GM12878 (cell line): ENCODE measurements at regions not wholly inside any gene's neighbourhood (a gene's known extent, or its start where the extent isn't known, plus 50 kb on each side); places are given as distances from the start of the nearest gene placed in this dataset.

Experiments used
- ATAC-seq: fragments of 200-7000 bp; cut with Tn5 transposase; 3 replicates; pipeline ENCODE4 v1.9.1; 2020; ENCODE audit warnings: mild to moderate bottlenecking, moderate library complexity
- BruUV-seq: library from RNA; stranded (reverse); fragments of 400-500 nt; replicated peaks from 2 replicates; lab custom pipeline; 2021; lab: Mats Ljungman, UMichigan
- CTCF ChIA-PET: fragments of 300-600 bp; sonication (Branson Sonifier 250); formaldehyde crosslinking; extraction: SDS; loops from one replicate; lab custom pipeline; 2021; ENCODE audit warnings: inconsistent platforms; lab: Yijun Ruan, JAX
- POLR2A ChIA-PET: fragments of 350-600 bp; formaldehyde crosslinking; extraction: SDS; loops from one replicate; lab custom pipeline; 2021; ENCODE audit warnings: inconsistent platforms; lab: Charles Lee
- RAD21 ChIA-PET: fragments of 300-600 bp; sonication (Branson Sonifier 250); formaldehyde crosslinking; loops from one replicate; lab custom pipeline; 2023; ENCODE audit warnings: antibody characterized with exemption; ENCODE audit not compliant: unreplicated experiment; lab: Charles Lee
- SMC1A ChIA-PET: fragments of 300-600 bp; sonication (Branson Sonifier 250); formaldehyde crosslinking; loops from one replicate; lab custom pipeline; 2023; ENCODE audit not compliant: unreplicated experiment, uncharacterized antibody; lab: Charles Lee
- DNase-seq: peaks from one replicate; pipeline ENCODE4 v3.0.0-alpha.2; 2011; ENCODE audit warnings: low read depth, low spot score
- FAIRE-seq: peaks from 3 replicates; lab custom pipeline; 2011; peaks lifted over from hg19 to GRCh38; lab: Jason Lieb, UNC
- H2AFZ ChIP-seq: 2 replicates; pipeline ENCODE4 v1.6.0; 2011; ENCODE audit warnings: low read depth, low read length, control low read depth; ENCODE audit not compliant: control insufficient read depth
- H3K27ac ChIP-seq: 2 replicates; pipeline ENCODE4 v1.5.1; 2011; ENCODE audit warnings: control low read depth; ENCODE audit not compliant: control insufficient read depth, insufficient read depth
- H3K27me3 ChIP-seq, 2 experiments: replicated peaks in 1 of 2; 2 replicates each; pipeline versions ENCODE4 v1.6.0 to v1.6.1; 2011; ENCODE audit warnings: low read length in 1 of 2; ENCODE audit not compliant: control insufficient read depth in 2 of 2, insufficient read depth in 2 of 2
- H3K36me3 ChIP-seq, 2 experiments: 2 replicates each; pipeline ENCODE4 v1.5.1; 2011; ENCODE audit warnings: low read length in 1 of 2; ENCODE audit not compliant: control insufficient read depth in 2 of 2, insufficient read depth in 2 of 2
- H3K4me1 ChIP-seq: 2 replicates; pipeline ENCODE4 v1.6.1; 2011; ENCODE audit warnings: mild to moderate bottlenecking, low read length, moderate library complexity, mixed read lengths; ENCODE audit not compliant: control insufficient read depth, insufficient read depth
- H3K4me2 ChIP-seq: 2 replicates; pipeline ENCODE4 v1.6.0; 2011; ENCODE audit warnings: control low read depth; ENCODE audit not compliant: control insufficient read depth, insufficient read depth
- H3K4me3 ChIP-seq: fragments of 200-600 bp; sonication (generic); 2 replicates; pipeline ENCODE4 v1.5.1; 2016
- H3K79me2 ChIP-seq: 2 replicates; pipeline ENCODE4 v1.6.0; 2011; ENCODE audit warnings: low read length; ENCODE audit not compliant: control insufficient read depth, insufficient read depth
- H3K9ac ChIP-seq: 2 replicates; pipeline ENCODE4 v1.8.0; 2011; ENCODE audit warnings: low read length, control low read depth, mixed read lengths; ENCODE audit not compliant: control insufficient read depth, insufficient read depth
- H3K9me3 ChIP-seq: replicated peaks from 3 replicates; pipeline ENCODE4 v1.5.1; 2011; ENCODE audit warnings: mild to moderate bottlenecking, low read length; ENCODE audit not compliant: control insufficient read depth, insufficient read depth
- H4K20me1 ChIP-seq: 2 replicates; pipeline ENCODE4 v1.6.0; 2011; ENCODE audit not compliant: control insufficient read depth, insufficient read depth
- CBX3 ChIP-seq: fragments of 200-600 bp; sonication (generic); IDR thresholded peaks from 2 replicates; pipeline ENCODE4 v1.6.1; 2016; ENCODE audit warnings: low read depth, borderline replicate concordance
- KLF5 ChIP-seq: fragments of 450-650 bp; IDR thresholded peaks from 2 replicates; pipeline ENCODE4 v1.6.1; 2014; ENCODE audit warnings: mild to moderate bottlenecking; ENCODE audit not compliant: partially characterized antibody
- POU2F2 ChIP-seq: IDR thresholded peaks from 3 replicates; pipeline ENCODE4 v1.6.1; 2011; ENCODE audit warnings: low read depth, mild to moderate bottlenecking, low read length, borderline replicate concordance
- WGBS: methylation state at CpG from one replicate; pipeline ENCODE4 v1.1.6; 2016; ENCODE audit warnings: low lambda C conversion rate; ENCODE audit not compliant: insufficient replicate concordance, insufficient coverage; ENCODE audit errors: missing lambda C conversion rate; 5-methylcytosine and 5-hydroxymethylcytosine counted together
- in situ Hi-C: fragments of 300-500 bp; cut with MboI; formaldehyde crosslinking; loops from 9 replicates; pipeline ENCODE4 v1.14.3; 2018; ENCODE audit warnings: mixed read lengths
- intact Hi-C: fragments of 100-400 bp; cut with micrococcal nuclease; formaldehyde crosslinking; loops from one replicate; pipeline ENCODE4 v1.14.2; 2022; ENCODE audit not compliant: unreplicated experiment
- TF ChIP-seq, protein P1 (sequence below): IDR thresholded peaks from 2 replicates; pipeline ENCODE4 v1.6.1; 2011; ENCODE audit warnings: low read depth, mild to moderate bottlenecking, low read length, moderate library complexity, borderline replicate concordance; ENCODE audit errors: extremely low read depth
- TF ChIP-seq, protein P2 (sequence below): IDR thresholded peaks from 2 replicates; pipeline ENCODE4 v1.6.1; 2012; ENCODE audit warnings: low read depth, low read length, improper control_type of control experiment

DNA sequence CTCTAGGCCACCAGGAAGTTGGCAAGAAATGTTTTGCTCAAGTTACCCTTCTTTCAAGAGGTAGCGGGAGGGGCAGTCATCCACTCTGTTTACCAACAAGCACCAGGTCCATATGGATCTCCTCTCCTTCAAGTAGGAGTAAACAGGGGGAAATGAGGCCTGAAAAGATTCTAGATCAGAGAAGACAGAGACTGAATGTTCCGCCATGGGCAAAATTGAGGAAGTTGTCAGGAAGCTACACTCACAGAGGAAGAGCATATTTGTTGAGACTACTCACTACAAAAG is 81.6 kb downstream of the KLF15 start (continued):
- TF ChIP-seq POU2F2 (no peak), CBX3 (no peak)

DNA sequence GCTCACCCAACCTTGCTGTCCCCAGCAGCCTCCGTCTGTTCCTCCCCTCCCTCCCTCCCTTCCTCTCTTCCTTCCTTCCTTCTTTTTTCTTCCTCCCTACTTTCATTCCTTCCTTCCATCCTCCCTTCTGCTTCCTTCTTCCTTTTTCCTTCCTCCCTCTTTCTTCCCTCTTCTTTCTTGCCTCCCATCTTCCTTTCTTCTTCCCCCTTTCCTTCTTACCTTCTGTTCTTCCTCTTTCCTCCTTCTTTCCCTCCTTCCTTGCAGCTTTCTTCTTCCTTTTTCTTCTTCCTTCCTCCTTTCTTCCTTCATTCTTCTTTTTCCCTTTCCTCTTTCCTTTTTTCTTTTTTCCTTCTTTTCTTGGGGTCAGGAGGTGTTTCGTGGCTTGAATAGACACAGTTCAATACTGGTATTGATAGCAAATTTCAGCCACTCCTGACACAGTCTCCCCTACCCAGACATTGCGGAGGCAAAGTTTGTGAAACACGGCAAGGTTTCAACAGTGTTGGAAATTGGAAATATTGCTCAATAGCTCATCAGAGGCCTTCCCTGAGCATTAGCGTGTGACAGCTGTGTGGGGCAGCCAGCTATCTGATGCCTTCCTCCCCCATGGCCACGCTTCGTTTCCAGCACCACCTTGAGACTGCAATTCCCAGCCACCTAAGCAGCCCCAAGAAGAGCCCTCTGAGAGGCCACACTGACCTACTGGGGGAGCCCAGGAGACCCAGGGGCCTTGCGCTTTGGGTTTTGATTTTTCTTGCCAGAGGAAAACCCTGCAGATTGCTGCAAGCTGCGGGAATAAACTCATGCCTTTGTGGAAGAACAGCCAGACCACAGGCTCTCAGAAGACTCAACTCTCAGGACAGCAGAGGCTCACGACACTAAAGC is 82.2 kb downstream of the KLF15 start:
- peaks cover 0 to 3% of the 10 kb centered on the region in 2 experiments; a peak in 1 of 4 replicates for H3K27me3 ChIP-seq
- no peaks in the 10 kb centered on the region for H3K9me3 ChIP-seq
- FAIRE-seq (no peak), ATAC-seq (no peak), DNase-seq (no peak)
- H3K4me3 ChIP-seq = no peak overlapping the region
- no TSS peak for BruUV-seq
- CTCF ChIA-PET = no interaction called here
- POLR2A ChIA-PET = no interaction called here
- 36% methylated on average over 9 of the region's 10 CpGs for WGBS
- no peak for TF ChIP-seq KLF5
- TF ChIP-seq, protein P1, sequence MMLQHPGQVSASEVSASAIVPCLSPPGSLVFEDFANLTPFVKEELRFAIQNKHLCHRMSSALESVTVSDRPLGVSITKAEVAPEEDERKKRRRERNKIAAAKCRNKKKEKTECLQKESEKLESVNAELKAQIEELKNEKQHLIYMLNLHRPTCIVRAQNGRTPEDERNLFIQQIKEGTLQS = no peak
- TF ChIP-seq, protein P2, sequence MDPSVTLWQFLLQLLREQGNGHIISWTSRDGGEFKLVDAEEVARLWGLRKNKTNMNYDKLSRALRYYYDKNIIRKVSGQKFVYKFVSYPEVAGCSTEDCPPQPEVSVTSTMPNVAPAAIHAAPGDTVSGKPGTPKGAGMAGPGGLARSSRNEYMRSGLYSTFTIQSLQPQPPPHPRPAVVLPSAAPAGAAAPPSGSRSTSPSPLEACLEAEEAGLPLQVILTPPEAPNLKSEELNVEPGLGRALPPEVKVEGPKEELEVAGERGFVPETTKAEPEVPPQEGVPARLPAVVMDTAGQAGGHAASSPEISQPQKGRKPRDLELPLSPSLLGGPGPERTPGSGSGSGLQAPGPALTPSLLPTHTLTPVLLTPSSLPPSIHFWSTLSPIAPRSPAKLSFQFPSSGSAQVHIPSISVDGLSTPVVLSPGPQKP = no peak
- no peak overlapping the region for H2AFZ ChIP-seq
- in situ Hi-C loops (loop anchor here (25.0 kb wide), 1 partner anchor 112 kb away; the partner anchor contains the start of gene CFAP100), intact Hi-C loops (no loop called here)
- H3K4me2 ChIP-seq = no peak overlapping the region
- H3K9ac ChIP-seq = no peak overlapping the region
- no peaks in the 10 kb centered on the region for H3K4me1 ChIP-seq
- no peaks in the 10 kb centered on the region for H3K36me3 ChIP-seq
- no peaks in the 10 kb centered on the region for H4K20me1 ChIP-seq
- SMC1A ChIA-PET = no interaction called here
- H3K27ac ChIP-seq = no peak overlapping the region
- H3K79me2 ChIP-seq = no peaks in the 10 kb centered on the region
- RAD21 ChIA-PET = interaction anchor here (0.6 kb wide), 1 partner anchor 76 kb away, joined by 3 read pairs; no protein-coding TSS in a partner anchor
